DMS79 (cell line): ENCODE measurements at regions not wholly inside any gene's neighbourhood (a gene's known extent, or its start where the extent isn't known, plus 50 kb on each side); places are given as distances from the start of the nearest gene placed in this dataset.

ENCODE experiments used
- DNase-seq: peaks from one replicate; lab custom pipeline; 2025; lab: John Stamatoyannopoulos, UW

- DNase-seq, result no peak
Observed at GRCh38 chr2:46850742-46851141, 64.9 kb downstream of the MCFD2 start.

GRCh38 chr2:46849721-46850556 lies 65.7 kb downstream of the MCFD2 start:
- peak; percentile 70 for DNase-seq

GRCh38 chr2:46849046-46849715 lies 66.4 kb downstream of the MCFD2 start:
- peak; percentile 30 for DNase-seq

GRCh38 chr2:46848447-46848846 lies 67.2 kb downstream of the MCFD2 start:
- DNase-seq, result no peak

GRCh38 chr2:46847726-46848412 lies 67.7 kb downstream of the MCFD2 start:
- DNase-seq, result no peak

- peak; percentile 84 for DNase-seq
Observed at GRCh38 chr2:46847185-46847710, 68.4 kb downstream of the MCFD2 start.

GRCh38 chr2:46846536-46846935 lies 69.1 kb downstream of the MCFD2 start:
- no peak for DNase-seq

- DNase-seq, result no peak
Observed at GRCh38 chr2:46845542-46846486, 69.8 kb downstream of the MCFD2 start.

GRCh38 chr2:46844443-46844842 lies 71.2 kb downstream of the MCFD2 start:
- DNase-seq, result no peak

GRCh38 chr2:46844034-46844433 lies 71.6 kb downstream of the MCFD2 start:
- no peak for DNase-seq

GRCh38 chr2:46843316-46843715 lies 72.3 kb downstream of the MCFD2 start:
- no peak for DNase-seq

GRCh38 chr2:46842876-46843275 lies 72.7 kb downstream of the MCFD2 start:
- DNase-seq, result no peak

GRCh38 chr2:46841621-46842020 lies 74.0 kb downstream of the MCFD2 start:
- no peak for DNase-seq

- DNase-seq, result no peak
Observed at GRCh38 chr2:46839045-46839444, 76.6 kb downstream of the MCFD2 start.

GRCh38 chr2:46837704-46838103 lies 77.9 kb downstream of the MCFD2 start:
- no peak for DNase-seq

- DNase-seq, result no peak
Observed at GRCh38 chr2:46837112-46837454, 78.5 kb downstream of the MCFD2 start.

GRCh38 chr2:46836295-46837111 lies 79.1 kb downstream of the MCFD2 start:
- no peak for DNase-seq

- DNase-seq, result no peak
Observed at GRCh38 chr2:46835520-46835919, 80.1 kb downstream of the MCFD2 start.

GRCh38 chr2:46832543-46832942 lies 83.1 kb downstream of the MCFD2 start:
- no peak for DNase-seq

GRCh38 chr2:46831869-46832265 lies 83.7 kb downstream of the MCFD2 start:
- DNase-seq, result no peak
